Right ventricle myocardium inferior (tissue), 1 donor: ENCODE measurements at regions not wholly inside any gene's neighbourhood (a gene's known extent, or its start where the extent isn't known, plus 50 kb on each side); places are given as distances from the start of the nearest gene placed in this dataset.
A peak's percentile ranks its signal among the peaks of the same experiment; 100 is the strongest.
"Not testable (repeated sequence)": the region's sequence is repeated elsewhere in the genome, so short reads cannot be mapped to it uniquely, and the experiment has no call there.

Experiments used
- ATAC-seq: fragments of 200-7000 bp; cut with Tn5 transposase; one replicate; pipeline ENCODE4 v1.9.1; 2020; ENCODE audit warnings: mild to moderate bottlenecking, moderate library complexity
- DNase-seq: peaks from one replicate; pipeline ENCODE4 v3.0.0; 2021; ENCODE audit errors: missing footprints
- intact Hi-C: fragments of 100-400 bp; cut with DNase I; formaldehyde crosslinking; loops from one replicate; pipeline ENCODE4 v1.11.0; 2022
- donor health status: DM: no; HTN: yes; CAD: no; lungs with severe emphysema.

- DNase-seq, result not testable (repeated sequence)
Observed at GRCh38 chr16:29190553-29191431, 205.9 kb downstream of the LAT start.

GRCh38 chr16:29188806-29189205 is 204.0 kb downstream of the LAT start:
- intact Hi-C loops, ATAC-seq, DNase-seq: not testable (repeated sequence)

More at GRCh38 chr16:29190553-29191431, 205.9 kb downstream of the LAT start:
- ATAC-seq, intact Hi-C loops: not testable (repeated sequence)

DNA sequence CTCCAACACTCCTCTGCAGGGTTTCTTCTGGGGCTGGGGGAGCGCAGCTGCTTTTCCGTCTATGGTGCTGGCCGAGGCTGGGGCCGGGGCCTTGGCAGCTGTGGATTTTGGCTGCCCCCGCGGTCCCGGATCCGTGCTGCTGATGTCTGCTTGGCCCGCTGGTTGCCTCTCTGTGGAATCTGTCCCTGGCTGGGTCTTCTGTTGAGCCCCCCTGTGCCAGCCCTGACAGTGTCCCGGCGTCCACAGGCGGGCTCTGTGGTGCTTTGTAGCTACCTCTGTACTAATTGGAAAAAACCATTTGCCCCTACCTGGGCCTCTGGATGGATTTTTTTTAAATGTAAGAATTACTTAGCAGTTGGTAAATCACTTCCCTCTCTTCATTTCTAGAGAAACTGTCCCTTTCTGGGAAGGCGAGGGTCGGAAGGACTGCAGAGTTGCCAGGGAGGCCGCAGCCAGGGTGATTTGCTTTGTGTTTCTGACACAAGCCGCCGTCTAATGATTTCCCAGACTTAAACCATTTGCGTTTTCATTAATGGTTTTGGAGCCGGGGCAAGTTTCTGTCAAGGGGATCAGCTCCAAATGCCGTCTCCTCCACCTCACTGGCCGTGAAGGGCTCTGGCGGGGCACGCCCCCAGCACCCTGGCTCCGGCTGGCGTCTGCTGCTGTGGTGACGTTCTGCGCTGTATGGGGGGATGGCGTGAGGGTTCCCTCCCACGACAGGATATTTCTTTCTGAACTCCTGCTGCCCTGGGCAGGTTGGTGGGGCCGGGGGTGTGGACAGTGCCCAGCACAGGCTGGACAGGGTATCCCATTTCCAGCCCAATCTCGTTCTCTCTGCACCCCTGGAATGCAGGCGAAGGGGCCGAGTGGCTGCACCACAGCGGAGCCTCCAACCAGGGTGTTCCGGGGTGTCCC is 201.7 kb downstream of the LAT start:
- ATAC-seq, intact Hi-C loops, DNase-seq: not testable (repeated sequence)

GRCh38 chr16:29185872-29186271 is 201.0 kb downstream of the LAT start:
- intact Hi-C loops, ATAC-seq, DNase-seq: not testable (repeated sequence)

GRCh38 chr16:29184738-29185438 is 200.0 kb downstream of the LAT start:
- peak; percentile 89 for DNase-seq
- intact Hi-C loops, result loop anchor here (5.0 kb wide), 1 partner anchor 68 kb away; no protein-coding TSS in a partner anchor
- ATAC-seq, result peak; percentile 70

DNA sequence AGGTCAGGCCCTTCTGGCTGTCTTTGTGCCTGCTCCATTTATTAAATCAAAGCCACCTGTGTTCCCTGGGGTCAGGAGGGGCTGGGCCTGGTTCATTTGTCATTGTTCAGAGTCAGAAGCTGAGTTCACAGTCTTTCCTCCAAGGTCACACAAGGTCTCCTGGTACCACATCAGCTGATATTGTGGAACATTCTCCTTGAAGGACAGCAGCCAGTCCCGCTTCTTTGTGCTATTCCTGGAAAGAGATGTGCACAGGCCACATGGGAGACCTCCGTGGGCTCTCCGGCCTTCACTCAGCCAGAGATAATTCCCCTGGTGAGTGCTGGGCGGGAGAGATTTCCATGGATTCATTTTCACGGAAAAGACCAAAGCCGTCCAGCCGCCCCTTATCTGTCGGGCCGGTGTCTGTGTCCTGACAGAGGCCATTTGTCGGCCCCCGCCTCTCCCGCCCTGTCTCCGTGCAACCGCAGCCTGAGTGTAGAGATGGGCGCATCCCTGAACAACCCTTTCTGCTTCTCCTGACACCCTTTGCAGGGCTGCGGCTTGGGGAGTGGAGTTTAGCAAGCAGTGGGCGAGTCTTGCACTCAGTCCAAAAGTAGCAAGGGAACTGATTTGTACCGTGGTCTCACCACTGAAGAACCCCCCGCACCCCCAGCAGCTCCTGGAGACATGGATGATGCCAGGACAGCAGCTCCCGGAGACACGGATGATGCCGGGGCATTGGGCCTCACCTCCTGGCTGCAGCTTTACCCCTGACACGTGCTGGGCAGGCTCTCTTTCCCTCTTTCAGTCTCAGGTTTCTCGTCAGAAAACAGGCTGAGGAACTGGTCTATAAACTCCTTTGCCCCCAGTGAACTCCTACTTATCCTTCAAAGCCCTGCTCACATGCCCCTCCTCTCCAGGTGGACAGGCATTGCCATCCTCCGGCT is 198.4 kb downstream of the LAT start:
- peak; percentile 79 for DNase-seq
- intact Hi-C loops, result loop anchor here (5.0 kb wide), 1 partner anchor 66 kb away; no protein-coding TSS in a partner anchor
- peak; percentile 9 for ATAC-seq

DNA sequence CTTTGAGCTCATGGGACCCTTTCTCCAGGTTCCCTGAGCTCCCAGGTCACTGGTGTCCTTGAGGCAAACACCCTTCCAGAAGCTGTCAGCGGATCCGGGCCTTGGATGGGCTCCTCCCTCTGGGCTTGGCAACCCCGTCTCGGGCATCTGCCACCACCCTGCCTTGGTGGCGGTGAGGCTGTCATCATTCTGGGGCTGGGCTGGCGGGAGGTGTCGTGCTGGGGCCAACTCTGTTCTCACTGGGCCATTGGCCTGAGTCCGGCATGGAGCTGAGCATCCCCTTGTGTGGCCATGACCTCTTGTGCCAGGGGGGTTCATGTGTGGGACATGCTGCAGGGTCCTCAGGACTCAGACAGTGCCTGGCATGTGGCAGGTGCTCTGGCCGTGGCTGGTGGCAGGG is 197.6 kb downstream of the LAT start:
- intact Hi-C loops, result loop anchor here (5.0 kb wide), 1 partner anchor 65 kb away; no protein-coding TSS in a partner anchor
- ATAC-seq, result peak; percentile 9
- no peak for DNase-seq

DNA sequence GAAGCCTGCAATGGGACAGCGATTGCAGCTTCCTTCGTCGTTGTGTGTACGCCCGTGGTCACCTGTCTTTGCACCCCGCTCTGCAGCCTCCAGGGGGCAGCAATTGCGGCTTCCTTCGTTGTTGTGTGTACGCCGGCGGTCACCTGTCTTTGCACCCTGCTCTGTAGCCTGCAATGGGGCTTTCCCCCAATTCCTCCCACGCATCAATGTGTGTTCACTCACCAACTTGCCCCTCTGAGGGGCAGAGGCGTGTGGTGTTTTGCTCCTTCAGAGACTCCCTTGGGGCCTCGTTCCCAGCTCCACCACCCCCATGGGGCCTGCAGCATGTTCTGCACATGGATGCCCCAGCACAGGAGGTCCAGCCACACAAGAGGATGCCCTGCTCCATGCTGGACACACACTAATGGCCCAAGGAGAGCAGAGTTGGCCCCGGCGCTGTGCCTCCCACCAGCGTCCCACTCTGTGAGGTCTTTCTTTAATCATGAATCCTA is 197.1 kb downstream of the LAT start:
- ATAC-seq, DNase-seq: not testable (repeated sequence)
- intact Hi-C loops, result loop anchor here (5.0 kb wide), 1 partner anchor 65 kb away; no protein-coding TSS in a partner anchor

GRCh38 chr16:29181254-29181780 is 196.5 kb downstream of the LAT start:
- DNase-seq, ATAC-seq: not testable (repeated sequence)
- intact Hi-C loops, result loop anchor here (5.0 kb wide), 1 partner anchor 64 kb away; no protein-coding TSS in a partner anchor

- not testable (repeated sequence) for DNase-seq, ATAC-seq
- intact Hi-C loops, result loop anchor here (5.0 kb wide), 1 partner anchor 63 kb away; no protein-coding TSS in a partner anchor
Observed at GRCh38 chr16:29180206-29180600, 195.4 kb downstream of the LAT start.

- intact Hi-C loops, result loop anchor here (5.0 kb wide), 1 partner anchor 62 kb away; no protein-coding TSS in a partner anchor
- DNase-seq, result peak; percentile 76
- not testable (repeated sequence) for ATAC-seq
Observed at GRCh38 chr16:29179401-29180205, 194.8 kb downstream of the LAT start.

GRCh38 chr16:29177888-29178726 is 193.3 kb downstream of the LAT start:
- ATAC-seq (peak; percentile 84), DNase-seq (peak; percentile 86)
- intact Hi-C loops, result not testable (repeated sequence)

DNA sequence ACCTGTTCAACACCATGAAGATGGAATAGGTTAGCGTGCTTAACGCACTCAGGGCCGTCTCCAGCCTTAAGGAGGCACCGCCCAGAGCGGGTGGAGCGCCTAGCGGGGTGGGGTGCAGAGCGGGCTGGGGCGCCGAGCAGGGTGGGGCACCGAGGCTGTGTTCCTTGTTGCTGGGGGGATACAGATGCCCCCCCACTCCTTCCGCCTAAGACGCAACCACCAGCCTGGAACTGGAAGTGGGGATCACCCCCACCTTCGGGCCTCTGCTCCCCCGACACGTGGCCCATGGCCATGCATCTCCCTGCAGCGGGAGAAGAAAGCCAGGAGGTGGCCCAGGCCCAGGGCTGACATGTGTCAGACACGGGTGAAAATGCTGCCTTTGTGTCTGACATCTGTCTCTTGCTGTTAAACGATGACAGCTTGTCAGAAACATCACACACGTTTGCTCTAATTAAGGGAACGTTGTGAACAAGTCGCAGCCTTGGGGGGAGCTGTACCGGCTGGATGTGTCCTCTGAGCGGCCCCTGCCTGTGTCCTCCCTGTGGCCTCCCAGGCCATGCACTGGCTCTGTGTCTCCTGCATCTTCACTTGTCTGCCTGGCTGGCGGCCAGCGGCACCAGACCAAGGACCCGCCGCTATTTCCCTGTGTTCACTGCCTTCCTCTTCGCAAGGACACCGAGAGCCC is 192.5 kb downstream of the LAT start:
- ATAC-seq (peak; percentile 75), DNase-seq (peak; percentile 91)
- intact Hi-C loops, result not testable (repeated sequence)

DNA sequence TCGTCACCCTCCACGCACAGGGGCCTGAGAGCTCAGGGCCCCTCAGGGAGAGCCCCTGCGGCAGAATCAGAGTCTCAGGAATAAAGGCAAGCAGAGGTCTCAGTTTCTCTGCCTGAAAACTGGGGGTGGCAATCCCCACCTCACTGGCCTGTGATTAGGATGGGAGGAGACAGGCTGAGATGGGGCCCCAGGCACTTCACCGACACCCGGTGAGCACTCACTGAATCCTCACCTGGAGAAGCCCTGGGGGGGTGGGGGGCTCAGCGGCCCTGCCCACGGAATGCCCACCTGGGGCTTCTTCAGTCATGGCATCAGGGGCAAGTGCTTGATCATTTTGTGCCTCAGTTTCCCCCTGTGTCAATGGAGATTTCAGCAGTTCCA is 192.0 kb downstream of the LAT start:
- intact Hi-C loops, ATAC-seq, DNase-seq: not testable (repeated sequence)

- intact Hi-C loops, ATAC-seq, DNase-seq: not testable (repeated sequence)
Observed at GRCh38 chr16:29176154-29176470, 191.3 kb downstream of the LAT start.
